GM04504 (cell line): ENCODE measurements at regions not wholly inside any gene's neighbourhood (a gene's known extent, or its start where the extent isn't known, plus 50 kb on each side); places are given as distances from the start of the nearest gene placed in this dataset.

Experiments
- DNase-seq: peaks from one replicate; pipeline ENCODE4 v3.0.0-alpha.2; 2012; ENCODE audit warnings: low read depth

DNA sequence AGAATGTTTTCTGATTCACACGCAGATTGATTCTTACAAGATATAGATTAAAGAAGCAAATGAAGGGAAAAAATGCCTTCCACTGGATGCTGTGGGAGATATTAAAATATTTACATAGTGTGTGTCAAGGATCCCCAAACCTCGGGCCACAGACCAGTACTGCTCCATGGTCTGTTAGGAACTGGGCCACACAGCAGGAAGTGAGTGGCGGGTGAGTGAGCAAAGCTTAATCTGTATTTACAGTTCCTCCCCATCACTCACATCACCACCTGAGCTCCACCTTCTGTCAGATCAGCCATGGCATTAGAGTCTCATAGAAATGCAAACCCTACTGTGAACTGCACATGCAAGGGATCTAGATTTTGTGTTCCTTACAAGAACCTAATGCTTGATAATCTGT, 552.6 kb upstream of the GOLIM4 start:
- no peak for DNase-seq

DNA sequence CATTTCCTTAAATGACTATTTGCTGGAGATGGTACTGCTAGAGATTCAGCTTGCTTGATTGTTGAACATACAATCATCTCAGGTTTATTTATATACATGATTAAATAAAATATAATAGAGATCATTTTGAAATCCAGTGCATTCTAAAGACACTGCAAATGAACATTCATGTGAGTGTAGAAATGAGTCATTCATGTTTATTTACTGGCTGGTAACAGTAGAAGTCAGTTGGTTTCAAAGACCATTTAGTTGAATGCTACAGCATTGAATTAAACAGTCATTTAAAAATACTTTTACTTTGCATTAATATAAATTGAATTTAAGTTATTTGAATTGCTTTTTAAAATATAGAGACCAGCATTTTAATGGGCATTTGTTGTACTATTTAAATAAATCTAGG, 551.9 kb upstream of the GOLIM4 start:
- no peak for DNase-seq

DNA sequence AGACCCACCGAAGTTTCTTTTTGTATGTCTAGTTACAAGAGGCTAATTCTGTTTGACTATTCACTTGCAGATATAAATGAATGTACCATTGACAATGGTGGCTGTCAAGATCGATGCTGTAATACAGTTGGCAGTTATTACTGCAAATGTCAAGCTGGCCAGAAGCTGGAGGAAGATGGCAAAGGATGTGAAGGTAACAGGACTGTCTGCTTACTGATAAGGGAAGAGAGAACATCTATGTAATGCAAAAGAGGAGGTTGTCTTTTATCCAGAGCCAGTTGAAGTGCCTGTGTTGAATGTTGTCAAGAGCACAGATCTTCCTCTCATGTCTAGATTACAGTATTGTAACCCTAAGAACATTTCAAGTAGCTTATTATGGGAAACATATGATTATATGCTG, 549.5 kb upstream of the GOLIM4 start:
- DNase-seq: no peak

DNA sequence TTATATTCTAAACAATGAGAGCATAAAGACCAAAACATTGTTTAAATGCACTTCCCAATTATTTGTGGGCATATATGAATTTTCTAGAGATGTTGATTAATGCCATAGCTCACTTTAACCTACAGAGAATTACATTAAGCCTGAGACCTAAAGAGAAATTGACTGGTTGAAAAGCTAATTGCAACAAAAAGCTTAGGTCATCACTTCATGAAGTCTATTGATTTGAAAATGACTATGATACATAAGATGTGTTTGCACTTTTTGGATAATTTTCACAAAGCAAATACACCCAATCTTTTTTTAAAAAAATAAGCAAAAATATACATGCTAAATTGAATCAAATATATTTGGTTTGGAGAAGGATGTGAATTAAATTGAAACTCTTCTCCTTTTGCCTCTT, 532.8 kb upstream of the GOLIM4 start:
- DNase-seq: no peak

DNA sequence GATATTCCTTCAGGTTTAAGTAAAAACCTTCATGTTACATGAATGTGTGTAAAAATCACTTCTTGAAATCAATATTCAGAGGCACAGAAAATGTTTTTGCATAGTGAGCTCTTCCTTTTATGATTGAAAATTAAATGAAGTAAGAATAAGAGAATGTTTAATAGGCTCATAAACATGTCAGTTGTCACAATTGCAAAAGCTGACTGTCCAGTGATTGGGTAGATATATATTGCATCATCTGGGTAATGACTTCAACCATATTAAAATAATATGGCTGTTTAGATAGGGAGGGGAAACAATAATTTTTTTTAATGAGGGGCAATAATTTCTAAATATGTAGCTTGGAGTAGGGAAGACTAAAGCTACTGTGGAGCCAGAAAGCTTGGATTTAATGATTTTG, 529.8 kb upstream of the GOLIM4 start:
- no peak for DNase-seq

DNA sequence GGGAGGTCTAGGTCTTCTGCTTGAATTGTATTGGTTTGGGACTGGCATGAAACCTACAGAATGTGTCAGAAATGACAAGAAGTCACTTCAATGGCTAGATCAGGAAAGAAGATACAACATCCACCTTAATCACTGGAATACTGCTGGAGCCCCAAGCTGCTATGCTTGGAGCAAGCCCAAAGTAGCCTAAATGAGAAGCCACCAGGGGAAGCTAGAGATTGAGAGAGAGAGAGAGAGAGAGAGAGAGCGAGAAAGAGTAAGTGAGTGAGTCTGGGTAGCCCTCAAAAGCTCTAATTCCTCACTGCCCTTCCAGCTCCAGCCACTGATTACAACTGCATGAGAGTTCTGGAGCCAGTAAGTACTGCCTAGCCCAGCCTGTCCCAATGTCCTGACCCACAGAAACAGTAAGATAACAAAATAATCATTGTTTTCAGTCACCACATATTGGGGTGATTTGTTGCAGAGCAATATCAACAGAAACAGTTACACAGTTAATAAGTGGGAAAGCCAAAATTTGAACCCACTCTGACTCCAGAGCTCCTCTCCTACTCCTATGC, 529.2 kb upstream of the GOLIM4 start:
- DNase-seq: no peak

DNA sequence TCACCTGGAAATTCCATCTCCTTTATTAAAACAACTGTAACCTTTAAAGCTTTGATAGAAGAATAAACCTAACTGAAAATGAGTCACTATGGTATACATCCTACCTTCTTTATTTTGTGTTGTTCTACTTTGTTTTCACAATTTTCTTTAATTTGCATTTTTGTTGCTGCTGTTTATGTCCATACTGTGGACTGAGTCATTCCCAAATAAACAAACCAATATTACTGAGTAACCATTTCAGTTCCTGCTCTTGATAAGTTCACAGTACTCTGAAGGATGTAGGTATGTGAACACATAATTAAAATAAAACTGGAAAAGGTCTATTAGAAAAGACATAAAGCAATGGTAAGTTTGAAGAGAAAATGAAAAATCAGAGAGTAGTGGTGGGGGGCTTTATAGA, 528.5 kb upstream of the GOLIM4 start:
- DNase-seq: no peak

DNA sequence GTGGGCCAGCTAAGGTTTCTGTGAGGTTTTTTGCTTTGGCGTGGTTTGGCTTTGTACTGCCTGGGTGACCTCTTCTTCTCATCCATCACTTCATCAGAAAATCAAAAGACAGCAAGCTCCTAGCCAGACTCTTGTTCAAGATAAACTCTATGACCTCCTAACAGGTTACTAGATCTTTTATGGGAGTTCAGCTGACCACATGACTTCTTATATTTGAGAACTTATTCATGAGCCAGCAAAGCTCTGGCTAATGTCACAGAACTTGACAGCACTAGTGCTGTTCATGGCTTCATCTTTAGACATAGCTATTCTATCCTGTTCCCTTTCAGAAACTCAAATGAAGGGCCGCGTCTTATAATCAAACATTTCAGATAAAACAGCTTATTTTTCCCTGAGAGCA, 527.1 kb upstream of the GOLIM4 start:
- no peak for DNase-seq

DNA sequence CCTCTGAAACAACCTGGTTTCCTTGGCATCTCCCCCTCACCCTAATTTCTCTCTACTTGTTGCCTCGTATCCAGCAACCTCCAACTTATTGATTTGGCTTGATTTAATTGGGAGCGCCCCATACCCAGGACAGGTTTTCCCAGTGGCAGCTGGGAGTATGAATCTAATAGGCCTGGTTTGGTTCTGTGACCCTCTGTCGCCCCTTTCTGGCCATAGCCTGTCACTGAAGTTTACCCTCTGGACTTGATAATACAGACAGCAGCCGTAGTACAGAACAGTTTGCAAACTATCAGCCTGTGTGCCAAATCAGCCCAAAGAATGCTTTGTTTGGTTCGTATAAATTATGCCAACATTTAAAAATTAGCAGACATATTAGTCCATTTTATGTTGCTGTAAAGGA, 525.1 kb upstream of the GOLIM4 start:
- DNase-seq: no peak

DNA sequence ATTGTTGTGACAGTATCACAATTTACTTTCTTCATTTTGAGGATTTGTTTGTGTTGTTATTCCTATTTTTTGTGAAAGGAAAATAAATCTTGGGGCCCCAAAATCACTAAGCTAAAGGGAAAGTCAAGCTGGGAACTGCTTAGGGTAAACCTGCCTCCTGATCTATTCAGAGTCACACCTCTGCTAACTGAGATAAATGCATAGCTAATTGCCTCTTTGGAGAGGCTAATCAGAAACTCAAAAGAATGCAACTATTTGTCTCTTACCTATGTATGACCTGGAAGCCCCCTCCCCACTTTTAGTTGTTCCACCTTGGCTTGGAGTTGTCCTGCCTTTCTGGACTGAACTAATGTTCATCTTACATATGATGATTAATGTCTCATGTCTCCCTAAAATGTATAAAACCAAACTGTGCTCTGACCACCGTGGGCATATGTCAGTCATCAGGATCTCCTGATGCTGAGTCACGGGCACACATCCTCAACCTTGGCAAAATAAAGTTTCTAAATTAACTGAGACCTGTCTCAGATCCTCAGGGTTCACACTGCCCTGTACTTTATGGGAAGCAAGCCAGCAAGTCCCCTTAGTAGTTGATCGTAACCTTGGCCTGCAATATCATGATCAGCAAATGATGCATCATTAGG, 523.2 kb upstream of the GOLIM4 start:
- no peak for DNase-seq

DNA sequence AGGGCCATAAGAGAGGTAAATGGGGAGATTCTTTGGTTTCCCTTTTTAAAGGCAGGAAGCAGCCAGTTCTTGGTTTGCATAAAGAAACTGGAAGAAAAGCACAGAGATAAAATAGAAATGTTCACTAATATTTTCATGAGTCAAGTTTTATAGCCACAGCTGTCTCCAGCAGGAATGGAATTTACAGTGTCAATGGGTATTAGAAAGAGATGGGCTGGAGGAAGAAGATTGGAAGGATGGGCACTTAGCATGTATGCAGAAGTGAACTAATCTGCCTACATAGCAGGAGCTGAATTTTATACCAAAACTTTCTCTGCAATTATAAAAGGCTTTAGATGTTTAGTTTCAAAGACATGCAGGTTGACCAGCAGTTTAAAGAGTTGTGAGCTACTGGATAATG, 521.9 kb upstream of the GOLIM4 start:
- DNase-seq: no peak

DNA sequence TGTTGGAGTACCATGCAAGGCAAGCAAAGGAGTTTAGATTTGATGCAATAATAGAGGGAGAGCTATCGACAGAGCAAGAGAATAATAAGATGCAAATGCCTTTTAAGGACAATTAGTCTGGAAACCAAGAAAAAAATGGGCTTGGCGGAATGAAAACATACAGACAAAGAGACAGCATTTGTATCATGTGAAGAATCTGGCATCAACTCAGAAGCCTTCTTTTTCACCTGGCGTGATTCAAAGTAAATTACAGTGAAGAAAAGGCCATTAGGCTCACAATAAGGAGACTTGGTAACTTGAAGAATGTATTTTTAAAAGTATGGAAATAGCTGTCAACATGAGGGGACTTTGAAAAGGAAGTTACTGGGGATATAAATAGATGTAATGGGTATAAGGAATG, 521.2 kb upstream of the GOLIM4 start:
- no peak for DNase-seq

DNA sequence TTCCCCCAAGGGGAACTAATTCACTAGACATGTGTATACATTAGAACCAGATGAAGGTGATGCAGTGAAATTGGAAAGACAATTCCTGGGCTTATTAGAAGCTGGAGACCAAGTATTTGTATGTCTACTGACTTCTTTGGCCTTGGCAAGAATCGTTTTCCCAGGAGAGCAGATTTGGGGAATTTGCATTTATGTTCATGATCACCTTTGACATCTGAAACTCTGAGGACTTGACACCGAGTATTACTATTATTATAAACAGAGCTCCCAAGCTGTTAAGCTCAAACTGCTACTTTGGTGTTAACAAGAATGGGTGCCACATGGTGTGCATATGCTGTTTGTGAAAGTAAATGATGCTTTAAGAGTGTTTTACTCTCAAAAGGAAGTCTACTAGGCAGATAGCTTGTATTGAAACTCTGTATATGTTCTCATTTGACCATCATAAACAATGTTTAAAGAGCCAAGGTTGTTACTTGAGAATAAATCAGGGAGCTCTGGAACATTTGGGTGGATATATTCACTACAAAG, 519.8 kb upstream of the GOLIM4 start:
- no peak for DNase-seq

DNA sequence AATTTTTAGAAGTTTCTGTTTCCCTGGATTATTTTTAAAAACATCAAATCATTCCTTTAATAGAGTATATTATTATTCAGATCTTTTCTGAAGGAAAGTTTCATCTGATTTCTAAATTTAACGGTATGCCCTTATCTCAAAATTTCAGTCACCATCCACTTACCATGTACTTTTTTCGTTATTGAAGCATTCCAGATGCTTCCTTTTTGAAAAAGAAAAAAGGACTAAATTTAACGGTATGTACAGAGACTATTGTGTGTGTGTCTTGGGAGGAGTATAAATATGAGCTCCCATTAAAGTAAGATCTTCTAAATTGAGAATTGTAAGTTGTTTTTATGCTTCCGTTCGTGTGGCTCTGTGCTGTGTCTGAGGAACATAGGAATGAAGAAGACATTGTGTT, 517.4 kb upstream of the GOLIM4 start:
- no peak for DNase-seq

DNA sequence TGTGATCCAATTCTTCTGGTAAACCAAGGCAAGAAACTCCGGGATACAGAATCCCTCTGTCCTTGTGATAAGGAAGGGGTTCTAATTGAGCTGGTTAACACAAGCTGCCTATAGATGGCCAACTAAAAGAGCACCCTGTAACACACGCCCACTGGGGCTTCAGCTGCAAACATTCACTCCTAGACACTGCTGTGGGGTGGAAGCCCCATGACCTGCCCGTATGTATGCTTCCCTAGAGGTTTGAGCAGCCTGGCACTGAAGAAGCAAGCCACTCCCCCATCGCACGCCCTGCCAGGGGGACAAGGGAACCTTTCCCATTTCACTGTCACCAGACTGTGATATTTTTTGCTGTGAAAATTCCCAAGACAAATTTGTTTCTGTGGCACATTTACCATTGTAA, 516.9 kb upstream of the GOLIM4 start:
- DNase-seq: no peak

DNA sequence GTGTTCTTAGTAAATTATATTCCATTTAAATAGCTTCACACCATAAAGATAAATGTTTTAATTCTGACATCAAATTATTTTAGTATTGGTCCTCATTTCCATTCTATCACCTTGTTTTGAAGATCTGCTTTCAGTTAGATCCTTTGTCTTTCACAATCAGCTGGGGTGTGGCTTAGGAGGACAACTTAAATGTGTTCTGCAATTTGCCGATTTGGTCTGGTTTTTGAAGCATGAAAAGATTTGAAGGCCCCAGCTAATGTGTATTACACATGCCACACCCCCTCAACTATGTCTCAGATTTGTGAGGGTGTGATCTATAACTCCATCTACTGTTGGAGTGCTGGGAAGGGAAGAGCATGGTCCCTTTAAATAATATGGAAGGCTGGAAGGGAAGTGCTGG, 516.1 kb upstream of the GOLIM4 start:
- no peak for DNase-seq

DNA sequence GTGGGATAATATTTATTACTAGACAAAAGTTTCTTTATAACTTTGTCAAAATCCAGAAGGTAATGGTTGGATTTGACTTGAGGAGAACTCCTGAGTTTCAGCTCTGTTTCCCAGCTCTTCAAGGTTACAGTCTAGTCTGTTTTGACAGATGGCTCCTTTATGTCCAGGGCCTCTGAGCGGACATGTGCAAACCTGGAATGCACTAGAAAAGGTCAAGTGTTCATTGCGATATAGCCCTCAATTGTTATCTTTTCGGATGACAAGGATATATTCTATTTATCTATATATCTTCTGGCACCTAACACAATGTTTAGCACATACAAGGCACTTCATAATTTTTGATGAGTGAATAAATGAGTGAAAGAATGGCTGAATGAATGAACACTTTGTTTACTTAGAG, 513.2 kb upstream of the GOLIM4 start:
- no peak for DNase-seq

DNA sequence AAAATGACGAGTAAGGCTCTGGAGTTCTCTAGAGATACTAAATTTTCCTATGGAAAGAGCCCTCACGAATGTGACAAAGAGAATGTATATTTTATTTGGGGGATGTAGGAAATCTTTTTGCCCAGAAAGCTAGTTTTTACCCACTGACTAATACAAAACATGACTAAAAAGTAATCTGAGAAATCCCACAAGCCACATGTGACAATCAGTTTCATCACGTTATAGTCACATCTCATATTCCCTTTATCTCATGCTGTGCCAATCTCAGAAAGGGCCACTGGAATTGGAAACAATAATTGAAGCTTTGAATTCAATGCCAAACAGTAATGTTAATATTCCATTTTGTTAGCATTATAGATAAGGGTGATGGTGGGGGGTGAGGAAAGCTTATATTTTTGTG, 509.0 kb upstream of the GOLIM4 start:
- DNase-seq: no peak

DNA sequence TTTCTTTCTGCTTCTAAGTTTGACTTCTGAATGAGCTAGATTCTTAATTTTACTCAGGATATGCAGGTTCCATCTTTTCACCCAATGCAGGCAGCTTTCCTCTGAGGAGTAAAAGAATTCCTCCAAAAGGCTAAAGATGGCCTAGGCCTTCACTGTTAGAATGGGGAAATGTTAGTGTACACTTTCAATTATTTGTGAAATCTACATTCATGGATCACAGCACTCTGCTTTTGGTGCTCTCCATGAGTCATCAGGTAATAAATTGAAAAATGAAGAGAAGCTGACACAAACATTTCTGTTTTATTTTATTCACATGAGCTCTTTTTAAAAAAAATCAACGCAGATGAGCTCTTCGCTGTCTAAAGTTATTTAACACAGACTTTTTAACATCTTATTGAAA, 502.5 kb upstream of the GOLIM4 start:
- no peak for DNase-seq

DNA sequence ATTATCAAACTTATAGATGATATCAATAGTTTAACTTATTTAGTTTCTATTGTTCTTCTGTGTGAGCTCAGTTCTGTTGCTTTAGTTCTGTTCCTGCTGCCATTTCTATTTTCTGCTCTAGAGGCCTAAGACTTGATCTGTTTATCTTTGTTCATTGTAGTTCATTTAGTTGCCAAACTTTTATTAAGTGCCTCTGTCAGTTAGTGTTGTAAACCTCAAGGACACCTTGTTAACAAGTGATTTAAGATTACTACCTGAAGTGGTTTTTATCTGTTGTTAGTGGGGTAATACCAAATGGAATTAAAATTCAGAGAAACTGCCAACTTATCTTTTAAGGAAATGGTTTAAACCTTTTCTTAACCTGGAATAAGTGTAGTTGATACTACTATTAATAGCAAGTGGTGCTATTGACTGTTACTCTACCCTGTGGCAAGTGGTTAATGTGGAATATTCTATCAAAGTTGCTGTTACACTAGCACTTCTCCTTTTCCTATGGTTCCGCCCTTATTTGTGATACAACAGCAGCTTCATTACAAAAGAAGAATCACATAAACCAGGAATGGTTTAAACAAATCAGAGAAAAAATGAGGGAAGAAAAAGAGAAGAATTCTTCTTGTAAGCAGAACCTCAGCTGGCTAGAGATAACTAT, 500.6 kb upstream of the GOLIM4 start:
- no peak for DNase-seq

DNA sequence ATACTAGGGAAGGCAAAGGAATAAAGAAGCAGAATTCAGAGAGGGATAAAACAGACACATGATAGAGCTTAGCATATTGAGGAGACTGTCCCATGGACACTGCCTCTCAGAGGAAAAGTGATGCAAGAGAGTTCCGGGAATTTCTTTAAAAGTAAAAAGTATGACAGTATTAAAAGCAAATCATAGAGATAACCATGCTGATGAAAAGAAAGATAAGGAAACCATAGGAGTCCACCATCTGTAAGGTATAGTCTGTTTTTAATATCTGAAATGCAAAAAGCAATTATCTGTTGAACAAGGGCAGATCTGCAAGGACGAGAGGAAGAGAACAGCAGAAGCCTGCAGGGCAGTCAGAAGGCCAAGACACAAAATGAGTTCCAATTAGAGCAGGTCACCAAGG, 495.9 kb upstream of the GOLIM4 start:
- DNase-seq: no peak

DNA sequence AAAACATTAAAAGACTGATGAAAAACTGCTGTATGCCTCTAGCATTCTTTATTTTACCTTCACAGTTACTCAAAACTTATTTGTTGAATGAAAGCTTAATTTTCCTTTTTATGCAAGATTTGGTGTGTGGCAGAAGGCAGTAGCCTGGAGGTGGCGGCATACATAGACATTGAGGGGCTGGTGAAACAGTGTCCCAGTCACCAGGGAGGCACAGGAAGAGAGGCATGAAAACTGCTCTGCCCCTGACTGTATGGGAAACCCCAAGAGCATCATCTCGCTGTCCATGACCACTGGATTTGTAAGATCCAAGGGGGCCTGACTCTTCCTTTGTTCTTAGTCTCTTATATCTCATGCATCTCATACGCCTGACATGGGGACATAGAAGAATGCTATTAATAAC, 493.7 kb upstream of the GOLIM4 start:
- no peak for DNase-seq

DNA sequence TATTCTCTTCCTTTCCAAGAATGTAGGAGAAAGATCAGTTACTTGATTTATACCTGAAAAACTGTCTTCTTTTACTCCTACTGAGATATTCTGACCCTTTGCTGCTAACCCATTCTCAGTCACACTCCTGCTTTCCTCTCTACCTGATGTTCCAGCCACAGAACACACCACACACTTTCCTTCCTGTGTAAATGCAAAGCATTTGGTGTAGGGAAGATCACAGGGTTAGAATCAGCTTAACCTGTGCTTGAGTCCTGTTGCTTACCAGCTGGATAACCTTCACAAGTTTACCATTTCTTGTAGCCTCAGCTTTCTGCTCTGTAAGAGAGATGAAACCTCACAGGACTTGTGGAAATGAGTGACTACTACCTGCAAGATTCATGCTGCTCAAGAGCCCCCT, 489.8 kb upstream of the GOLIM4 start:
- DNase-seq: no peak

DNA sequence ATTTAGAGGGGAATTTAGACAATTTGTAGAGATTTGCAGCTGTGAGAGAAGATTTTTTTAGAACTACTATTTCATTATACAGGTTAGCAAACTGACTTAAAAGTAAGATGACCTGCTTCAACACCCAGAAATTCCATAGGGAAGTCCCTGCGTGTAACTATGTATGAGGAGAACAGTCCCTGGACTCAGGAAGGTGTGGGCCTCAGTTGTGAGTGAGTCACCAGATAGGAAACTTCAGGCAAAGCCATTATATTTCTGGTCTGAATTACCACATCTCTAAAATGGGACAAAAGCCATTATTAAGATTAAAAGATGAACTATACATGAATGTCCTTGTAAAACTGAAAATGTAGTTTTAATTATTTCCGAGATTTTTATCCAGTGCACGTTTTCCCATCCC, 488.3 kb upstream of the GOLIM4 start:
- DNase-seq: no peak
